ENCODE measurements at regions not wholly inside any gene's neighbourhood (a gene's known extent, or its start where the extent isn't known, plus 50 kb on each side); places are given as distances from the start of the nearest gene placed in this dataset.

- DNase-seq, result no peak
Observed at GRCh38 chr5:3963652-3964051, 368.0 kb downstream of the IRX1 start.

- no peak for DNase-seq
Observed at GRCh38 chr5:3980156-3980555, 384.5 kb downstream of the IRX1 start.

GRCh38 chr5:3987867-3988266 is 392.2 kb downstream of the IRX1 start:
- no peak for DNase-seq

GRCh38 chr5:3993856-3994473 is 398.3 kb downstream of the IRX1 start:
- DNase-seq, result no peak

- no peak for DNase-seq
Observed at GRCh38 chr5:3994628-3995027, 399.0 kb downstream of the IRX1 start.

- no peak for DNase-seq
Observed at GRCh38 chr5:3995954-3996619, 400.5 kb downstream of the IRX1 start.

GRCh38 chr5:3996707-3997336 is 401.2 kb downstream of the IRX1 start:
- no peak for DNase-seq

- no peak for DNase-seq
Observed at GRCh38 chr5:3997670-3998069, 402.0 kb downstream of the IRX1 start.

- no peak for DNase-seq
Observed at GRCh38 chr5:3999929-4000328, 404.3 kb downstream of the IRX1 start.

- DNase-seq, result no peak
Observed at GRCh38 chr5:4001004-4001403, 405.4 kb downstream of the IRX1 start.

- no peak for DNase-seq
Observed at GRCh38 chr5:4001758-4002533, 406.3 kb downstream of the IRX1 start.

GRCh38 chr5:4005335-4005734 is 409.7 kb downstream of the IRX1 start:
- DNase-seq, result no peak

GRCh38 chr5:4007001-4007400 is 411.4 kb downstream of the IRX1 start:
- no peak for DNase-seq

GRCh38 chr5:4011943-4012342 is 416.3 kb downstream of the IRX1 start:
- DNase-seq, result no peak

- DNase-seq, result no peak
Observed at GRCh38 chr5:4013106-4013898, 417.7 kb downstream of the IRX1 start.

GRCh38 chr5:4015709-4016108 is 420.1 kb downstream of the IRX1 start:
- DNase-seq, result no peak

GRCh38 chr5:4017076-4017803 is 421.6 kb downstream of the IRX1 start:
- no peak for DNase-seq

- no peak for DNase-seq
Observed at GRCh38 chr5:4018007-4018406, 422.4 kb downstream of the IRX1 start.

- DNase-seq, result no peak
Observed at GRCh38 chr5:4019009-4019769, 423.6 kb downstream of the IRX1 start.

- DNase-seq, result no peak
Observed at GRCh38 chr5:4019841-4020240, 424.2 kb downstream of the IRX1 start.

GRCh38 chr5:4020400-4020799 is 424.8 kb downstream of the IRX1 start:
- no peak for DNase-seq

Data from activated naive CD4-positive, alpha-beta T cell treated with Interleukin-2 at 50 U/mL for 16 hours (primary cell).